Posterior vena cava (tissue), 2 donors: ENCODE measurements at regions not wholly inside any gene's neighbourhood (a gene's known extent, or its start where the extent isn't known, plus 50 kb on each side); places are given as distances from the start of the nearest gene placed in this dataset.

Experiments used
- DNase-seq: peaks from one replicate; pipeline ENCODE4 v3.0.0-alpha.2; 2020; ENCODE audit warnings: low spot score
- intact Hi-C, 2 donors: fragments of 100-400 bp; cut with DNase I; formaldehyde crosslinking; loops; one replicate each; pipeline versions ENCODE4 v1.14.1 to v1.14.2; 2022 to 2023
- donor health status: DM: yes; HTN: yes; CAD: no.
- donor health status: DM: yes; HTN: yes; CAD: no.

GRCh38 chr1:163773396-163773795 lies 451.6 kb downstream of the NUF2 start:
- intact Hi-C loops, result no loop called here
- no peak for DNase-seq

DNA sequence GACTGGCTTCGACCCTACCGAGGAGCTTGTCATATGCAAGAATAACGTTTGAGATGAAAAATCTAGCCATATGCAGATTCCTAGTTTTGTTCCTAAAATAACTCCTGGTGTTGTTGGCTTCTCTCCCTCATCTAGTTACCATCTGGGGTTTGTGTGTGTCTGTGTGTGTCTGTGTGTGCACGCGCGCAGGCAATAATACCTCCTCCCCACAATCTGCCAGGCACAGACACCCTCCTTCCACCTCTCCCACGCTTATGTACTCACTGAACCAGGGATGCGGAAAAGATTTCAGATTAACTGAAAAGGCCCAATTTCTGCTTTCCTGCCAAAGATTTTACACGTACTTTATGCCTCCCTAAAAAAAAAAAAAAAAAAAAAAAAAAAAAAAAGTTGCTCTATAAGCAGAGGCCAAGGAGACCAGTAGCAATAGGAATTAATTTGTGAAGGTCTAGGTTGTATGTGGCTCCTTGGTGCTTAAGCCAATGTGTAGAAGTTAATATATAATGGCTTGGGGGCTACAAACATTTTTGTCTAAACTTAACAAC lies 452.7 kb downstream of the NUF2 start:
- DNase-seq, result no peak
- intact Hi-C loops, result no loop called here

DNA sequence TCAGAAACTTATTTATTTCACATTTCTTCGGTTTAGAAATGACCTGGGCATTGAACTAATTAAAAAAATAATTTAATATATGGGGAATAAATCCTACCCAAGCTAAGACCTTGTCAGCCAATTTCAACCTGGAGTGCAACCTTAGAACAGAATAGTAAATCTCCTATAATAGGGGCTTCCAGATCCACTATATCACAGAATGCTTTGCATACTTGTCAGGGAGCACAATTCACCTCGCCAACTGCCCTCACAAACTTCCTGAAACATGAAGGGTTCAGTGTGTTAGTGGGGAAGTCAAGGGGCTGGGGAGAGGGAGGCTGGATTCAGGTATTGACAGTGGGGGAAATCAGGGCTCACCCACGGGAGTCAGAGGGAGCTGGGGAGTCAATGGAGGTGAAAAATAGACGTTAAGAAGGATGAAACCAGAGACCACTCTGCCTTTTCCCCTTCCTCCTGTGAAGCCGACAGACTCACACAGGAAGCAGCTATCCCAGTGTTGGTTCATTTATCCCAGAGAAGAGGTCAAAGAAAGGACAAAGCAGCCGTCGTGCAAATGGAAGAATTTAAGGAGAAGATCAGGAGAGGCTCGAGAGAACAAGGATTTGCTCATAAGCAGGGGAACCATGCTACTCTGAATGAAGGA lies 453.3 kb downstream of the NUF2 start:
- intact Hi-C loops, result no loop called here
- DNase-seq, result no peak

DNA sequence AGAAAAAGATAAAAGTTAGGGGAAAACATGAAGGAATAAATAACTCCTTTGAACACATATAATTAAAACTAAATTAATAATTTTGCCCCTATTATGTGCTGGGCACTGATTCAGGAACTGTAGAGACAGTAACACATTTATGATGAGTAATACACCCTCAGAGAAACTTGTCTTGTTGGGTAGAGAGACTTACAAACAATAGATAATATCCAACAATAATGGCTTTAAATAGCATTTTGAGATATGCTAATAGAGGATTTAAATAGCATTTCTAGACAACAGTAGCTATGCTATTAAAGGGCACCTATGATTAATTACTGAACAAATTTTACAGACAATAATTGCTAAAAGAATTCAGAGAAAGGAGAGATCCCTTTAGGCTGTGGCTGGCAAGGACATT lies 455.5 kb downstream of the NUF2 start:
- no peak for DNase-seq
- intact Hi-C loops, result no loop called here

DNA sequence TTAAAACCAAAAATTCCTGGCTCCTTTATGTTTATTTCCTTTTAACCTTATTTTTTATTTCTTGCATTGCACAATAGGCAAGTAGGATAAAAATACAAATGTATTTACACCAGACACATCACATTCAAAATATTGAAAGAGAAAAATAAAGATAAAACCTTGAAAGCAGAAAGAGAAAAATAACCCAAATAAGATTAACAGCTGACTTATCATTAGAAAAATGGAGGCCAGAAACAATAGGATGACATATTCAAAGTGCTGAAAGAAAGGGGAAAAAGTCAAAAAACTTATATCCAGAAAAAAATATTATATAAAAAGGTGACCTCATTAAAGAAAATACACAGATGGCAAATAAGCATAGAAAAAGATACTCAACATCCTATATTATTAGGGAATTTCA lies 459.4 kb downstream of the NUF2 start:
- no peak for DNase-seq
- intact Hi-C loops, result no loop called here

- intact Hi-C loops, result no loop called here
- DNase-seq, result no peak
Measured at GRCh38 chr1:163785868-163786405, 464.2 kb downstream of the NUF2 start.

- DNase-seq, result no peak
- intact Hi-C loops, result loop anchor here in 1 of 2 donors (5.0 kb wide), 1 partner anchor 477 kb away; no protein-coding TSS in a partner anchor
Measured at GRCh38 chr1:163789911-163790310, 468.2 kb downstream of the NUF2 start.

DNA sequence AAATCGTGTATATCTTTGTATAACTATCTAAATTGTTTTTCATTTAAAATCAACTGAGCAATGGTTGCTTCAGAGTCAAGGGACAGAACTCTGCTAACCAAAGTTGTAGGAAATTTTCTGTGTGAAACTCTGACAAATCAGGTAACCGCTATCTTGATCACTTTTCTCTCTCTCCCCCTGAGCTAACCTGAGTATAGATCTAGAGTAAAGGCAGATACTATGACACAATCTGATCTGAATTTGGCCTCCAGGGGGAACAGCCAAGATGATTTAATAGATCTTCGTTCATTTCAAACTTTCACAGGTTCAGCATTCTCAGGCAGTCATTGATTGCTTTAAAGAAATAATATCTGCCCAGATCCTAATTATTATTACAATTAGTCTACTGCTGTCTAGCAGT lies 472.8 kb downstream of the NUF2 start:
- intact Hi-C loops, result loop anchor here in 1 of 2 donors (5.0 kb wide), 1 partner anchor 473 kb away; no protein-coding TSS in a partner anchor
- DNase-seq, result no peak

GRCh38 chr1:163796394-163796821 lies 474.7 kb downstream of the NUF2 start:
- intact Hi-C loops, result no loop called here
- DNase-seq, result no peak

- no peak for DNase-seq
- intact Hi-C loops, result no loop called here
Measured at GRCh38 chr1:163797816-163798215, 476.1 kb downstream of the NUF2 start.

DNA sequence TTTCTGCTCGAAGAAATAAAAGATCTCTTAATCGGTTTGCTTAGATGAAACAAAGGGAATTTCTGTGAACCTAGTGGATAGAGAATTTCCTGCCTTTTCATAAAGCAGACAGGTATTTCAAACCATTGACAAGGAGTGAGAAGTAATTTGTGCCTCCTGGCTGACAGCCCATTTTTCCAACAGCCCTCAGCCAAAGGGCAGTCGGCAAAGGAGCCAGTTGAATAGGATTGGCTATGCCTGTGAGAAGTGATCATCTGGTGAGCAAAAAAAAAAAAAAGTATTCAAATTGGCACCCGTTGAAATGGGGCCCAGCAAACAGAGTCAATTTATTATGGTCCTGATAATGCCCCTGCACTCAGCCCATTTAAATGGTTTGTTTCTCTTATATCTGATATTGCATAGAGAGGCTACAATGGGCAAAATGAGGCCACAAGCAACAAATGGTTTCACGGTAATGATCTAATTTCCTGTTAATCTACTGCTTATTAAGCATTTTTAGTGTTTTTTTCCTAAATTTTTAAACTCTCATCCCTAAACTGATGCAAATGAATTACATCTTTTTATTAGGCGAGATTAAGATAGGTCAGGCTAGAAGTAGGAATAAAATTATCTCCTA lies 477.5 kb downstream of the NUF2 start:
- DNase-seq, result no peak
- intact Hi-C loops, result no loop called here

DNA sequence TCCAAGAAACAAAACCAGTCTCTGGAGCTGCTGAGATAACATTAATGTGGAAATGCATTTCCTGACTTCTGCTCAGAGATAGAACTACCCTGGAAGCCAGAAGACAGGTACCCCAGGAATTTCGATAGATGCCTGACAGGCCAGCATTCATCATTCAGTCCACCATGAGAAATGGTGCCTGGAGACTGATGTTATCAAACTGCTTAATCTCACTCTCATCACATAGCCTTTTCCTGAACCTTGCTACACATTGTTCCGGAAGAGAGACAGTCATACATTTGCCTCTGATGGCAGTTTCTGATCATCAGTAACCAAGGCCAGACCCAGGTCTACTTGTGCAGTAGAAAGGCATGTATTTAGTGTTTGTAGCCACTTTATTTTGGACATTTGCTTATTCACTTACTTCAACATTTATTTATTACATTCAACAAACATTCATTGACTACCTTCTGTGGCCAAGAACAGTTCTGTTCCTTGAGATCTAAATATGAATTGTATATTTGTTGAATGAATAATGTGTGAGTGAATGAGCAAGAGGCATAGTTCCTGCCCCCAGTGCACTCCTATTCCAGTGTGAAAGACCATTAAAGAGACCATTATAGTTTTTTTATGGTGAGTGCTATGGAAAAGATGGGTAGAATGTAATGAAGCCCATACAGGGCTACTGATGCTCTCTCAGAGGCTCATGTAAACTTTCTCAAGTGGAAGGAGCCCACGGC lies 485.7 kb downstream of the NUF2 start:
- DNase-seq, result no peak
- intact Hi-C loops, result no loop called here

- no peak for DNase-seq
Measured at GRCh38 chr1:163813251-163813650, 491.5 kb downstream of the NUF2 start.

DNA sequence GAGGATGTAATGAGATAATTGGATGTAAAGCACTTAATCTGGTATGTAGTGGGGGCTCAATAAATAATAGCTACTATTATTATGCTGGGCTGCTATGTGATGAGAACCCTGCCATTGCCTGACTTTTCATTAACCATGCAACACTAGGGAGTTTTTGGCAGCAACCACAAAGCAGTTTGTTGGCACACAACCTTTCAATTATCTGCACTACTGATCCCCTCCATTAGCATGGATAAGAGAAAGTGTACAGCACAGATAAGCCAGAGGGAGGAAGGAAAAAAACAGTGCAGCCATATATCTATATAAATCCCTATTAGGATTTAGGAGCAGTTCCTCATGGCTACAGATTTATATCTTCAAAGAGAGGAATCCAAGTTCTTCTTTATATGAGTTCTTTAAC lies 498.5 kb downstream of the NUF2 start:
- intact Hi-C loops, result no loop called here

More at GRCh38 chr1:163813251-163813650, 491.5 kb downstream of the NUF2 start:
- intact Hi-C loops, result no loop called here

DNA sequence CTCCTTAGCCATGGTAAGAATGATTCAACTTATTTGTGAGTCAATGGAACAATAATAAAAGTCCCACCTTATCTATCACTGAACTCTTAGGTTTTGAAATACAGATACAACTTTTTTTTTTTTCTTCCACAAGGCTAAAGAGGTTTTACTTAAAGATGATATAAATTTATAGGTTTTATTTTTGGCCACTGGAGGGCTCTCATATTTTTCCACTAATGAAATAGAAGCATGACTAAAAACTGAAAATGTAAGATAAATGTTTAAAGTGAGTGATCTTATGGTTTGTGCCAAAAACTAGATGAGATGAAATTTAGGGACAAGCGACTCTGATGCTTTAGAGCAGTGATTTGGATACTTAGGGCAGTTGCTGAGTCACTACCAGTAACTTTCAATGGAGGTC lies 499.0 kb downstream of the NUF2 start:
- no peak for DNase-seq
- intact Hi-C loops, result no loop called here

More for the DNA sequence above, 498.5 kb downstream of the NUF2 start:
- no peak for DNase-seq

GRCh38 chr1:163821679-163822078 lies 499.9 kb downstream of the NUF2 start:
- DNase-seq, result no peak
- intact Hi-C loops, result no loop called here

- intact Hi-C loops, result no loop called here
- DNase-seq, result no peak
Measured at GRCh38 chr1:163823017-163823416, 501.3 kb downstream of the NUF2 start.

DNA sequence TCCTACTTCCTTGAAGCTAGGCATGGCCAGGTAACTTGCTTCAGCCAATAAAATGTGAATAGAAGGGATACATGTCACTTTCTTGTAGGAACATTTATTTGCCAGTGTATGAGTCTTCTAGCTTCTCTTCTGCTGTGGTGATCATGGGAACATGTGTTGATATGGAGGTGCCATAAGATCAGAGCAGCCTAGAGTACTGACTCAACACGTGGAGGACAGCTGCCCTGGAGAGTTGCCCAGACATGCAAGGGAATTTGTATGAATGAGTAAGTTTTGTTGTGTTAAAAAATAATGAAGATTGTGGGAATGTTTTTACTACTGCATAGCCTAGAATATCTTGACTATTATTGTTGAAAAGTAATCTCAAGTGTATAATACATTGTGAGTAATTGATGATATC lies 502.3 kb downstream of the NUF2 start:
- intact Hi-C loops, result no loop called here
- peak; percentile 76 for DNase-seq

DNA sequence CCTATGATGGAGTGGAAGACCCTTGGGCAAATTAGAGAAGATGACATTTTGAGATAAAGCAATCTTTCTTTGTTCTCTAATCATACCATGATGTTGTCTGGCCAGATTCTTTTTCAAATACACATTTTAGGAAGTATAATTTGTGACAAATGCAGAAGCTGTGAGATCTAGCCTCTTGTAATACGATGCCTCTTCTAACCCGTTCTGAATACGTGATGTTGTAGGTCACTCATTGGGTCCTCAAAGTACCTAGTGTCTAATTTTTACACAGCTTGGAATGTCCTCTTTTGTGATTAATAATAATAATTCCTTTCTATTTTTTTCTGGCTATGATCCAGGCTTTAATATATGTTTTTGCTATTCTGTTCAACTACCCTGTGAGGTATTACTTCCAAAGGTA lies 502.7 kb downstream of the NUF2 start:
- intact Hi-C loops, result no loop called here
- DNase-seq, result no peak

DNA sequence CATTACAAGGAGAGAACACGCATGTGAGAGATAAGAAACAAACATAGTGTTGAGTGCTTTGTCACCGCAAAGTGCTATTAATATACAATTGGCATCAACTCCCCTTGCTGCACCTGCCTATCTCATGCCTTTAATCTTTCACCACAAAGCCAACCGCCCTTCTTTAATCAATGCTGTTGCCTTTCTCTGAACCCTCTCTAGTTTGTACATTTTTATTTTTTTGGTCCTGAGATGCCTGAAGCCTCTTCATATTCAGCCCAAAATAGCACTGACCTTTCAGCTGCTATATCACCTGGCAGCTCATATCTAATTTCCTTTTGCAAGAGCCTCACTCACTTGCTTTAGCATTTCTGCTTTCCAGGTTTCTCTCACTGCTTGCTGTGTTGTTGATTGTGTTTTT lies 504.7 kb downstream of the NUF2 start:
- DNase-seq, result no peak
- intact Hi-C loops, result no loop called here
